Lung microvascular endothelial cell (primary cell): ENCODE measurements at regions not wholly inside any gene's neighbourhood (a gene's known extent, or its start where the extent isn't known, plus 50 kb on each side); places are given as distances from the start of the nearest gene placed in this dataset.
A peak's percentile ranks its signal among the peaks of the same experiment; 100 is the strongest.

ENCODE experiments used
- DNase-seq, 2 donors: peaks; one replicate each; pipeline versions ENCODE4 v3.0.0 to v3.0.0-alpha.2; 2010; ENCODE audit warnings: low read depth in 2 of 2

DNA sequence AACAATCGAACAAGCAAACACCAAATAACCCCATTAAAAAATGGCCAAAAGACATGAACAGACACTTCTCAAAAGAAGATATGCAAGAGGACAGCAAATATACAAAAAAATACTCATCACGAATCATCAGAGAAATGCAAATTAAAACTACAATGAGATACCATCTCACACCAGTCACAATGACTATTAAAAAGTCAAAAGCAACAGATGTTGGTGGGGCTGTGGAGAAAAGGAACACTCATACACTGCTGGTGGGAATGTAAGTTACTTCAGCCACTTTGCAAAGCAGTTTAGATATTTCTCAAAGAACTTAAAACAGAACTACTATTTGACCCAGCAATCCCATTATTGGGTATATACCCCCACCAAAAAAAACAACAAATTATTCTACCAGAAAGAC, 51.3 kb upstream of the FLI1 start:
- no peak for DNase-seq

DNA sequence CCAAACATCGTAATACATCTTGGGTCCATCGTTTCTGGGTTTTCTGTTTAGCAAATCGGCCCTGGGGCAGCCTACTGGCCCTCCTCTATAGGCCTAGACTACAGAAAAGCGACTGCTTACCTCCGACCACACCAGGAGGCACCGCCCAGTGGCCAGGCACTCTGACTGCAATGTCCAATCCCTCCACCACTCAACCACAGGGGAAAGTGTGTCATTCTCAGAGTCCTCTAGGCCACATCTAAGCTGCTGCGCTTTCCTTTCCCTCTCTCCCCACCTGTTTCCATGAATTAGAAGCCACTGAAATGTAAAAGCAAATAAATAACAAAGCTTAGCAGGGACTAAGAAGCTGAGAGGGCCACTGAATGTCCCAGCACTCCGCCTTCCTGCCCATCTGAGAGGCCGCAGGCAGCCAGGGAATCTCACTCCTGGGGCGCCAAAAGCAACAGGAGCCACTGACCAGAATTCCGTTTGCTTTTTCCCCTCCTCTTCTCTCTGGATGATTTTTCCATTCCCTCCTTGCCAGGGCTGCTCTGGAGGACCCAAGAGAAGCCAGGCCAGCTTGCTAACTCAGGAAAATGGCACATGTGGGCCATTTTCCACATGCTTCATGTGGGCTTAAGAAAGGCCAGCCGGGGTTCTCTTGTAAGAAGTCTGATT, 50.1 kb upstream of the FLI1 start:
- peak in 1 of 2 donors; percentile 43 for DNase-seq
